Activated CD8-positive, alpha-beta memory T cell treated with anti-CD3 and anti-CD28 coated beads, Interleukin-2, amount 50 U/mL, for 1 hour (primary cell): ENCODE measurements at regions not wholly inside any gene's neighbourhood (a gene's known extent, or its start where the extent isn't known, plus 50 kb on each side); places are given as distances from the start of the nearest gene placed in this dataset.

Experiments
- DNase-seq: peaks from one replicate; pipeline ENCODE4 v3.0.0-alpha.2; 2020; ENCODE audit errors: extremely low read depth

DNA sequence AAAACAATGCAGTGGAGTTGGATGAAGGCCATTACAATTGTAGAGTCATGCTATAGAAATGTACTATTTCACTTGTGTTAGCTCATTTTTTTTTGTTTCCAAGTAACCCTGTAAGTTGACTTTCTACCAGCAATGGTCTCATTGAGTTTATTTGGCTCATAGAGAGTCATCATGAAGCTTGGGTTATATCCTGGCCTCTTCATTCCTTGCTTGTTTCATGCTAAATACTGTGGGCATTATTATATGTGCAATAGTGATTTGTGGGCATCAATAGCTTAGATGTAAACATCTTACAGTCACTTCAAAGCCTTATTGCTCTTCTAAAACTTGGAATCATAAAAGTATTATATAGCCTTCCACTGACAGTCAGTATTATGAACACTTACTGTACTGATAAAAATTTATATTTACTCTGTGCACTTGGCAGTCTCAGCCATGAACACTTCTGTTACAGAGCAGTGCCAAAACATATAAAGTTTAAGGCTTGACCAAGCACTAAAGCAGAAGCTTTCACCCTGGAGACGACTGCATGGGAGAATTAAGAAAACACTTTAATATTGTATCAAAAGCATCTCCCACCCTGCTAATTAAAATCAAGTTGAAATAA is 751.2 kb downstream of the SATB2 start:
- DNase-seq, result no peak

DNA sequence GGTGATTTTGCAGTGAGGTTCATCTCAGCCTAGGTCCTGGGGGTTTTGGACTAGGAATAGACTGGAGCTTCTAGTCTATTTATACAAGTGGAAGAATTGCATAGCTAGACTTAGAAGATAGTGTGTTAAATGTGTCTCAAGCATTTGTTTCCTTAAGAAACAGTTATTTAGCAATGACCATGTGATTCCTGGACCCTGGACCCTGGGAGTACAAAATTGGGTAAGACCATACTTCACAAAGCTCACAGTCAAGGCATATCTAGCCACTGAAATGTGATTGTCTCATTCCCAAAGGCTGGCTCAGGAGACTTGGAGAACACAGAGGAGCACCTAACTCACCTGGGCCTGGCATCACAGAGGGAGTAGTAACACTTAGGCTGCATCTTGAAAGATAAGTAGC is 754.5 kb downstream of the SATB2 start:
- no peak for DNase-seq

DNA sequence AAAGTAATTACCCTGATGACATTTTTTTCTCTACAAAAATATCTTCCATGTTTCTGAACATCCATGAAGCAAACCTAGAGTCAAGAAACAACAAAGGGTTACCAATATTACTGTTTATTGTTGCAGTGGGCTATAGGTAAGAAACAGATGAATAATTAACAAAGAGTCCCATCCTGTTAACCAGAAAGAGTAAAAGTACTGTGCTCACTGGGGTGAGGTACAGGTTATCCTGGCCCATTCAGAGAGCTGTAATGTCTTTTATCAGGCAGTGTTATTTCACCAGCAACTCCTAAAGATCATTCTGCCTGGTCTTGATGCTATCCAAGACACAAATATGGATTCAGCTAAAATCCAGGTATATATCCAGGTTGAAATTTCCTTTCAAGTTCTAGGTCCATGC is 754.9 kb downstream of the SATB2 start:
- no peak for DNase-seq

DNA sequence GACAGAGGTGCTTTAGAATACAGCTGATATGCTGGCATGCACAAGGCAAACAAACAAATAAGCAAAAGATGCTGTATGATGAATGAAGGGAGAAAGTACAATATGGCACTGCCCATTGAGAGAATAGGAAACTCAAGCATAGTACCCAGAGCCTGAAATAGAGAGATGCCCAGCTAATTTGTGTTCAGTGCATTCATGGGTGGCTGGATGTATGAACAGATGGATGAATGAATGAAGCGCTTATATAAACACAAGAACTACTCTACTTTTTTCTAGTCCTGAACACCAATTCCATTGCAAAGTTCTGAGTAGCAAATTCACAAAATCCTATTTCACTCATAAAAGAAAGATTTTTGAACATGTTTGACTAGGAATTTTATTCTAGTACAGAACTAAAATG is 756.3 kb downstream of the SATB2 start:
- DNase-seq, result no peak

DNA sequence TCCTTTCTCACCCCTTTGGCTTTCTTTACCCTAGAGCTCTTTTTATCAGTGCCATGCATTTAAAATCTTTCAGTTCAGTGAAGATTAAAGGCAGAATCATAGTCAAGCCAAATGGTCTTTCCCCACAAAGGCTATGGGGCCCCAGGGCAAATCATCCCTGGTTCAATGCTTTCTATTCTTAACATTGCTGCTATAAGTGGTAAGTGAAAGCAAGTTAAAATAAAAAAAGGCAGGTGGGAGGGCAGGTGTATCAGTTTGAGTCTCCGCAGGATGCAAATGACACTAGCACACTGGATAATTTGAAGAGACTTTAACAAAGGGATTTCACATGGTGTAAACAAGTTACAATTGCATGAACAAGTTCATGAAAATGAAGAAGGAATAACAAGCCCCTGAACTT is 757.4 kb downstream of the SATB2 start:
- DNase-seq, result no peak

DNA sequence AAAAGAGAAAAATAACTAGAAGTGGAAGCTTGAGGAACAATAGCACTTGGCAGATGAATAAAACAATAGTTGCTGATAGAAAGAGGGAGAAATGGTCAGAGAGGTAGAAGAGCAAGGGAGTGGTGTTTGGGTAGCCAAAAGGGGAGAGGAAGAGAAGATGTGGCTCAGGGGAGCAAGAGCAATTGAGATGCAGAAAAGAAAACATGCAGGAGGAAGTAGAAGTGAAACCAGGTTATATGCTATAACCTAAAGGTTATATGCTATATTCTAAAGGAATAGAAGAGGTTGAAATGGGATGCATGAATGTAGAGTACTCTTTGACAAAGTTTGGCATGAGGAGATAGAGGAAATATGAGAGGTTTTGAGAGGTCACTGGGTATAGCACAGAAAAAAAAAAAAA is 759.5 kb downstream of the SATB2 start:
- no peak for DNase-seq

DNA sequence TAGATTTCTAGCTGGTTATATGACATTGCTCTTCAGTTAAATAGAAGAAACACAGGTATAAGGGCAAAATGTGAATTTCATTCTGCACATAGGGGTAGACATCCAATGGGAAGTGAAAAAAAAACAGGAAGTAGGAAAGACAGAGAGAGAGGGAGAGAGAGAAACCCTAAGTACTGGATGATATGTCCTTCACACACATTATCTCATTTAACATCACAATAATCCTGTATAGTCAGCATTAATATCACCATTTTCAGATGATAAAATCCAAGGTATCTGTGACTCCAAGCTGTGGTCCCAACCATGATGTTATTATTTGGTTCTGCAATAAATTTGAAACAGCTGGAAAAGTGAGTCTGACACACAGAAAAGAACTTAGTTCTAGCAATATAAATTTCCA is 759.9 kb downstream of the SATB2 start:
- no peak for DNase-seq

DNA sequence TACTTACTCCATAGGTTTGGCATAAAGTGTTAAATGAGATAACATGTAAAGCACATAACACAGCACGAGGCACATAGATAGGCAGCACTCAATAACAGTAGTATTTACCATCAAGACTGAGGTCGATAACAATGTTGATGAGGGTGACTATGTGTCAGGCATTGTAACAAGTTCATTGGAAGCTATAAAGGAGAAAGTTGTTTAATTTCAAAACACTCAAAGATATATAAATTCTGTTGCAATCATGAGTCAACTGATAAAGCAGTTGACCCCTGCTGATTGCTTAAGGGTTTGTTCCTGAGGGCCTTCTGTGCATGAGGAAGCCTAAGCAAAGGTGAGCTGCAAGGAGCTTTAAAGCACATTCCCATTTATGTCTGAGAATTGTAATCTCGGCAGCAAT is 760.5 kb downstream of the SATB2 start:
- DNase-seq, result no peak

DNA sequence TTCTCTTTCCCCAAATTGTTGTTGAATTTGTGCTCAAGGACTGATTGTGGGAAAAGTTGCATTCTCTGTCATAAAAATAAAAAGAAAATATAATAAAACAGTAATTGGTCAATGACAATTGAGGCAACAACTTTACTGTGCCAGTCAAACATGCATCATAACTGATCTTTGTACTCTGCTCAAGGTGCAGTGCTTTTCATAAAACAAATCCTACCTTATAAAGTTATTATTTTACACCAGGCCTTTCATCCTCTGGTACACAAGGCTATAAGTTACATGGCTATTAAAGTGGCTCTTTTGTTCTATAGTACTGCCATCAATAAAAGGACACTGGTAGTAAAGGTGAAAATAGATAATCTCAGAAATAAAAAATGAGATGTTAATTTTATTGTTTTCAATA is 761.9 kb downstream of the SATB2 start:
- DNase-seq, result no peak

DNA sequence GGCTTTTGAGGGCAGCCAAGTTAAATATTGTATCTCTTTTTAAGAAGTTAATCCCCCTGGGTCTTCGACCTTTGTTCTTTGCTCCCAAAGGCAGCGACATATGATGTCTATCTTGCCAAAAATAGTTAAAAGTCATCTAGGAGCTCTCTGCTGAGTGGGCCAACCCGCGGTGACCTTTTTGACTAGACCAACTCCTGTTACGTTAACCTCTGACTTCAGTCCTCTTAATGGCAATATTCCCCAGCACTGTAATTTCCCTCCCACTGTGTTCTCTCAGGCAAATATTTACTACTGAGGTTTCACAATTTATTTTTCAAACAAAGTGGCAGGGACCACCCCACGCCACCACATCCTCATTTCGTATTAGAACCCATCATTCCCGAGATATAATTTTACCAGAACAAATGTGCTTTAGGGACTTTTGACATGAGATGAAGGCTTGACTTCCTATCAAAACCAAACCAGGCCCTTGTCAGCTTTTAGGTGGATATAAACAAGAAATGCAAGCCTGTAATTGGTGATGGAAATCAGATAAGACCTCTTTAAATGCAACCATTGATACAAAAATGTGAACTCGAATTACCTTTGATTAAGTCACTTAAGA is 764.7 kb downstream of the SATB2 start:
- no peak for DNase-seq

DNA sequence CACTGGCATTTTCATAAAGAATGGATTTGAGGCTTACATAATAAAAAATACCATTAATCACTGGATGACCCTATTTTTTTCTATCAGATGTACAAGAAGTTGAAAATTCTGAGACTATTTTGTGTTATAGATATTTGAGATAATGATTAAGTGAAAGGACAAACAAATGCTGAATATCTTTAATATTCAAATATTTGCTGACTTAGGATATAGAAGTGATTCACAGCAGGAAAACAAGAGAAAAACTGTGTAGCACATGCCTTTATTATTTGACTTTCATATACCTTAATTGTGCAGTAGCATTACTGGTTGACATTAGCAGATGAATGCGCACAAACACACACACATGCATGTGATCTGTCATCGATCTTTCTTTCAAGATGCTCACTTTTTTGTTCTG is 766.5 kb downstream of the SATB2 start:
- no peak for DNase-seq

DNA sequence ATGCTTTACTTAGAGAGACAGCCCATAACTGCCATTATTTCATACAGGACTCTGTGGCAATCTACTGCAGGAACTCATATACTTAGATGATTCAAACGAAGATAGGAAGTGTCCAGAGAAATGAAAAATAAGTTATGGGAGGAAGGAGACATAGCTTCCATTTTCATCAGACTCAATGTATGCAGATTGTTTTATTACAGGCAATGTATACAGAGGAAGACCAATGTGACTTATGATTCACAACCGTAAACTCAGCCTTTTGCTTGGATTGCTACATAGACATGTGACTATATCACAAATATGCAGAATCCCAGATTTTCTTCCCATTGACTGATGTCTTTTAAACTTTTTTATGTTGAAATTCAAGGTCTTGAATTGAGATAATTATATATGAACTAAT is 793.4 kb downstream of the SATB2 start:
- no peak for DNase-seq

DNA sequence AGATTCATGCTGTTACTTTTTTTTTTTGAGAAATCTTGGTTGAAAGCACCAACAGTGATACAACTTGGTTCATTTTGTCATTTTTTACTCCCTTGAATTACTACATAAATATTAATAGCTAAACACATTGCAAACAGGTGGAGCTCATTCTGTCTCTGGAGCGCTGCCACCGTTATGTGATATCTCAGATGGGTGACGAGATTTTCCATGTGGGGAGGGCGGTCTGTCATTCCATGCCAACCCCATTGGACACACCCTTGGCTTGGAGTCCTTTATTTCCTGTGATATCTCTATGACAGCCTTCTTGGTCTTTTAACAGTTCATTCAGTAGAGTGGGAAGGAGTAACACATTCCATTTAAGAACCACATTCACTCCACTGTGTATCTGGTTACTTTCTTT is 794.8 kb downstream of the SATB2 start:
- no peak for DNase-seq

DNA sequence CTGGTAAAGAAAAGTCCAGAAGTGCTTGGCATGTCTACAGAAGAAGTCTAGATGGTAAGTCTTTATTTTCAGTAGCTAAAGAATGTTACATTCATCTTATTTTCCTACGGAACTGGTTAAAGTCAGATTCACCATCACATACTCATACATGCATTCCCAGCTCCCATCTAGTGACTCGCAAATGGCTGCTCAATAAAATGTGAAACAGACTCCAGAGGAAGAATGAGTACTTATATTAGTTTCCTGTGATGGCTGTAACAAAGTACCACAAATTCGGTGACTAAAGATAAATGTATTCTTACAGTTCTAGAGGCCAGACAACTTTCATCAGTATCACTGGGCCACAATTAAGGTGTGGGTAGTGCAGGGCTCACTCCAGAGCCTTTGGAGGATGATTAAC is 797.2 kb downstream of the SATB2 start:
- no peak for DNase-seq

DNA sequence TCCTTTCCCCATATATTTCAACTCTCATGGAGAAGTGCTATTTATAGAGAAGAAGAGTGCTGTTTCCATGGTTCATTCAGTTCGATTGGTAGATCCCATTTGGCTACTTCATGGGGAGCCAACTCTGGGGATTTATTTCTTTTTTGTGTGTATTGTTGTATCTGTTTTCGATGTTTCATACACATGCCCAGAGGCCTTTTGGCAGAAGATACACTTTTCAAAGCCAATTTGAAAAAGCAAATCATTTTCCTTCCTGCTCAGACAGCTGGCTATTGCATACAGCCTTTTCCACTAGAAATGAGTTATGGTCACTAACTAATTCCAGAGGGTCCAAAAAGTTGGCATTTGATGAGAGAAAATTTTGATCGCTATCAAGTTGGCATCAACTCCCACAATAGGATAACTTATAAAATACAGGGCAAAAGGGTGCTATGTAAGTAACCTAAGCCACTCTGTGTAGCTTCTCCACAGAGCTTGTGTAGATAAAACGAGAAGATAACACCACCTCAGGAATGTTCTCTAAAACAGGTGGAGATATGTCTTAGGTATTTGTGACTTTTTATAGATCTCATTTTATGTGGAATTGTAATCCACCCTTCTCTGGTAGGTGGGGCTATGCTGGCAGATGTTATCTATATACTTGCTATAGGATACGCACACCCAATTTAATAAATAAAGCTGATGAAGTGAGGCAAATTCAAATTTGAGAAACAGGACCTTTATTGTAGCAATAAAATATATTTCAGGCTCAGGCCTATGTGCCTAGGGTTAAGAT is 798.5 kb downstream of the SATB2 start:
- DNase-seq, result no peak

DNA sequence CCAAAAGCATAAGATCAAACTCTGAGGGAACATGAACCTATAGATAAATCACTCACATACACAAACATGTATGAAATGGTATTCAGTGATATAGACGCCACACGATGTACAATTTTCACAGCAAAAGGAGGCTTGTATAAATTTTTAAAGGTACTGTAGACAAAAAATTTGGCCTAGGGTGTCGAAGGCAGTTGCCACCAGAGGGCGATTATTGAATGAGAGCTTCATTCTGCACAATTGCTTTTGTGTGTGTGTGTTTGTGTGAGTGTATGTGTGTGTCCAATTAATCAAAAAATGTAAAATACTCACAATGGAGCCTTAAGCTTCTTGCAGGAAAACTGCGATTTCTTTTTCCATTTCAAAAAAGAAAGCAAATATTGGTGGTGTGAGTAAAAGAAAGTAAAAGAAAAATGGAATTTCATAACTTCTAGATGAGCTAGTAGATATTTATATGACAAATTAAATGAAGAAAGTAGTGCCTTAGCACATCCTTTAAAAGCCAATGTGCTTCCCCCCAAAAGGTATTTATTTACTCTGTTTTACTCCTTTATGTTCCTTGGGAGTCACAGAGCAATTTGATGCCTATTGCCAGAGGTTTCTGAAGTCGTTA is 800.1 kb downstream of the SATB2 start:
- no peak for DNase-seq

DNA sequence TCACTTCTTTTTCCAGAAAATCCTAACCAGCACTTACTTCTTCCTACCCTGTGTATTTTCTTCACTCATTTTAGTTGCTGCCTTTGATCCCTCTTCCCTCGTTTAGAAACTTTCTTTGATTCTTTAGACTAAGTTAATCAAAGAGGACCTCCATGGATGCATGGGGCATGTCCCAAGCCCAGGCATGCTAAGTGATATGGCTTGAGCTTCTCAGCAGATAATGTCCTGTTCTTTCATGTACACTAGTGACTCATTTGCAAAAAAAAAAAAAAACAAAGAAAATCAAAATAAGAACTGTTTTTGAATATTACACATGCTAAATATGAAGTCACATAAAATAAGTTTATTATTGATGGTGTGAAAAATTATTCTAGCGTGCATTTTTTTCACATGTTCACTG is 800.9 kb downstream of the SATB2 start:
- DNase-seq, result no peak

DNA sequence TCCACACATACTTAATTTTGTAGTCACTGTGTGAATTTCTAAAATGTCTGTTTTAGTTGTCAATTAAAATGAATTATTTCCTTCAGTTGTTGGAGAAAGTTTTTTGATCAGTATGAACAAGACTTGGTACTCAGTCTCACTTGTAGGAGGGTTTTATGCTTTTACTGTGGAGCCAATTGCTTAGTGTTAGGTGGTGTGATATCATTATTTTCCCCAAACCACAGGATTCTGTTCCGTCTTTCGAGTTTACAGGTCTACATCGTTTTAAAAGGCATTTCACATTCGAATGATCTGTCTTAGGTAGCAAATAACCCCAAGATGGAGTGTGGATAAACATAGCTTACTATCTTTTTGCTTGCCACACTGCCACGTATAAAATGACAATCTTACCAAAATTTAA is 803.1 kb downstream of the SATB2 start:
- DNase-seq, result no peak

DNA sequence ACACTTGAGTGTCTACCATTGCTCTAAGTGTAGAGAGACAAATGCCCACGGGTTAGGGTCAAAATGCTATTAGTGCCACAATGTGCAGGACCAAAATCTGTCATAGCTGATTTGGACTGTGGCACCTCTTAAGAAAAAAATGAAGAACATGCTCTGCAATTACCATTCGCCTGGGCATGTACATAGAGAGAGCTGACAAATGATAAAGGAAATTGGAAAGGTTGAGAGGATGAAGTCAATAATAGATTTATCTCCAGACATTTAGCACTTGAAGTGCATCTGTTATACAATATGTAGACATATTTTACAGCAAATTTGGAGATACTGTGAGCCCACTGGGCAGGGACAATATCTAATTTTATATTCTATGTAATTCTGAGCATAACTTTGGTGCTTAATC is 804.4 kb downstream of the SATB2 start:
- no peak for DNase-seq

DNA sequence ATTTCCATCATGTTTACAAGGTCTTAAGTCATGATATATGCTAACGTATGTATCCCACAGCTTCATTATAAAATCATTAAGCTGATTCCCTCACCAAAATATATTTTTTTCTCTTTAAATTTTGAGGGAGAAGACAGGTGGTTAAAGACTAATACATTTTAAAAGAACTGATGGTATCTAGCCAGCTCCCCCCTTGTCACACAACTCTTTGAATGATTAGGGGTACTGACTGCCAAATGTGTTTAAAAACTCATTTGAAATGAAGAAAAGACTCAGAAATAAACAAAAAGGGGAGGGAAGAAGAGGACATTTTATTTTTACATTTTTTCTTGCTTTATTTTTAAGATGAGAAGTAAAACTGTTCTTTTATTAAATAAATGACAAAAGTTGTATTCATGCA is 805.3 kb downstream of the SATB2 start:
- no peak for DNase-seq

DNA sequence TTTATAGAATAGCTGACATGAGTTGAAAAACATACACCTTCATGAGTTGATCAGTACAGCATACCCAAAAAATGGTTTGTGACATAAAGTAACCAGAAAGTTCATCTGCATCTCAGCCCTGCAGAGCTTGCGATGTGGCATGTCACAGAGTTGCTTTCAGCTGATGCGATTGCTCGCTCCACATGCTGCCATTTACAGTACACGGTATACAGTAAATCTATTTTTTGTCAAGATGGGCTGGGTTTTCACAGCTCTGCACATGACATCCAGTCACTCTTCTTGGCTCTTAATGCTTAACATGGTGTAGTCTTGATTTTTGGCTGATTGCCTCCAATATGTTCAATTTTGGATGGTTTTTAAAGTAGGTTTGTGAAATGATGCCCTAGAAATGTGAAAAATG is 811.9 kb downstream of the SATB2 start:
- no peak for DNase-seq

DNA sequence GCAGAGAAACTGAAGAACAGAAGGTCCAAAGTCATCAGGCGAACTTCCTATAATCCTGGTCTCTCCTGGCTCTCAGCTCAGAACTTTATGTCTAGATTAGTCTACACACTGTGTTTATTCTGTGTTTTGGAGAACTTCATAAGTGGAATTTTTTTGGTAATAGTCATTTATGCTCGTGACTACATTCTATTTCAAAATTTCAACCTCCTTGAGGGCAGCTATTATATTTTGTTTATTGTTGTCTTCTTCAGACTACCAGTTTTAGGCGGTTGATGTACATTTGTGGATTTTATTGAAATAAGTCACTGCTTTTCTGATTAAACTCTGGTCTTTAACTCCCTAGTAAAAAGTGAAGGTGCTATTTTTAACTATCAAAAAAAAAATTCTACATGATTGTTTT is 816.6 kb downstream of the SATB2 start:
- no peak for DNase-seq

DNA sequence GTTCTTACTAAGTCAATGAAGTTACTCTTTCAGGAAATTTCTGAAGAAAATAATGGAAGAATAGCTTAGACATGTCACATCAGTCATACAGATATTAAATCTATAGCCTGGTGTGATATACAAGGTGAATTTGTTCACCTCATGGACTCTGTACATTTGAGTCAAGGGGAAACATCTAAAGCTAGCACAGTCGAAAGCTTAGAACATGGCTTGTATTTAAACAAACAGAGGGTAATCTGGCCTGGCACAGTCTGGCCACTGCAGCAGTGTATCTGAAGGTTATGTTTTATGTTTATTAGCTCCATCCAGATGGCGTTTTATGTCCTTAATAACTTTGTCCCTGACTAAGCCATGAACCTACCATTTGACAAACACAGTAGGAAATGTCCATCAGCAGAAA is 817.3 kb downstream of the SATB2 start:
- no peak for DNase-seq
